ENCODE measurements at regions not wholly inside any gene's neighbourhood (a gene's known extent, or its start where the extent isn't known, plus 50 kb on each side); places are given as distances from the start of the nearest gene placed in this dataset.
"Not testable (repeated sequence)": the region's sequence is repeated elsewhere in the genome, so short reads cannot be mapped to it uniquely, and the experiment has no call there.

GRCh38 chr15:44861439-44861910 is 95.0 kb upstream of the TERB2 start:
- DNase-seq (no peak), ATAC-seq (replicated peaks) (no peak)
- Mint-ChIP-seq H3K27ac (no peak overlapping the region), H3K9me3 (peaks cover 5 to 8% of the 10 kb centered on the region in 2 donors), H3K4me1 (no peaks in the 10 kb centered on the region), H3K27me3 (peaks cover 2 to 7% of the 10 kb centered on the region in 2 donors), H3K4me3 (no peak overlapping the region), H3K36me3 (peaks cover 0 to 7% of the 10 kb centered on the region in 2 donors)

- Mint-ChIP-seq H3K27me3 (peaks cover 7 to 12% of the 10 kb centered on the region in 2 donors), H3K36me3 (peaks cover 0 to 7% of the 10 kb centered on the region in 2 donors), H3K27ac (no peak overlapping the region), H3K4me1 (no peaks in the 10 kb centered on the region), H3K9me3 (peaks cover 5 to 8% of the 10 kb centered on the region in 2 donors), H3K4me3 (no peak overlapping the region)
- DNase-seq (no peak), ATAC-seq (replicated peaks) (no peak)
Observed at GRCh38 chr15:44861917-44862316, 94.6 kb upstream of the TERB2 start.

- not testable (repeated sequence) for ATAC-seq (replicated peaks); H3K36me3 Mint-ChIP-seq; H3K9me3 Mint-ChIP-seq; H3K27ac Mint-ChIP-seq; H3K4me1 Mint-ChIP-seq; DNase-seq; H3K4me3 Mint-ChIP-seq
- H3K27me3 Mint-ChIP-seq, result peaks cover 10 to 16% of the 10 kb centered on the region in 2 donors
Observed at GRCh38 chr15:44862866-44863265, 93.6 kb upstream of the TERB2 start.

DNA sequence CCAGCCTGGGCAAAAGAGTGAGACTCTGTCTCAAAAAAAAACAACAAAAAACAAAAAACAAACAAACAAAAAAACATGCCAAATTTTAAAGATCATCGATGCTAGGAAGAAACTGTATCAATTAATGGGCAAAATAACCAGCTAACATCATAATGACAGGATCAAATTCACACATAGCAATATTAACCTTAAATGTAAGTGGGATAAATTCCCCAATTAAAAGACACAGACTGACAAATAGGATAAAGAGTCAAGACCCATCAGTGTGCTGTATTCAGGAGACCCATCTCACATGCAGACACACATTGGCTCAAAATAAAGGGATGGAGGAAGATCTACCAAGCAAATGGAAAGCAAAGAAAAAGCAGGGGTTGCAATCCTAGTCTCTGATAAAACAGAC is 88.4 kb upstream of the TERB2 start:
- peaks cover 20 to 27% of the 10 kb centered on the region in 2 donors for H3K27me3 Mint-ChIP-seq
- not testable (repeated sequence) for H3K9me3 Mint-ChIP-seq; ATAC-seq (replicated peaks); H3K4me1 Mint-ChIP-seq; DNase-seq; H3K4me3 Mint-ChIP-seq; H3K27ac Mint-ChIP-seq; H3K36me3 Mint-ChIP-seq

DNA sequence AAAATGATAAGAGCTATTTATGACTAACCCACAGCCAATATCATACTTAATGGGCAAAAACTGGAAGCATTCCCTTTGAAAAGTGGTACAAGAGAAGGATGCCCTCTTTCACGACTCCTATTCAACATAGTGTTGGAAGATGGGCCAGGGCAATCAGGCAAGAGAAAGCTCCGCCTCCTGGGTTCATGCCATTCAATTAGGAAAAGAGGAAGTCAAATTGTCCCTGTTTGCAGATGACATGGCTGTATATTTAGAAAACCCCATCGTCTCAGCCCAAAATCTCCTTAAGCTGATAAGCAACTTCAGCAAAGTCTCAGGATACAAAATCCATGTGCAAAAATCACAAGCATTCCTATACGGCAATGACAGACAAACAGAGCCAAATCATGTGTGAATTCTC is 86.4 kb upstream of the TERB2 start:
- peaks cover 20 to 30% of the 10 kb centered on the region in 2 donors for H3K27me3 Mint-ChIP-seq
- H3K4me1 Mint-ChIP-seq, result not testable (repeated sequence)

GRCh38 chr15:44873103-44873502 is 83.4 kb upstream of the TERB2 start:
- peaks cover 16 to 21% of the 10 kb centered on the region in 2 donors for H3K9me3 Mint-ChIP-seq
- no peak overlapping the region for H3K4me3 Mint-ChIP-seq
- DNase-seq (no peak), ATAC-seq (replicated peaks) (no peak)
- H3K27me3 Mint-ChIP-seq, result peaks cover 8 to 22% of the 10 kb centered on the region in 2 donors
- H3K4me1 Mint-ChIP-seq, result no peaks in the 10 kb centered on the region
- peaks cover 5 to 12% of the 10 kb centered on the region in 2 donors for H3K36me3 Mint-ChIP-seq
- no peak overlapping the region for H3K27ac Mint-ChIP-seq

More for the DNA sequence above, 86.4 kb upstream of the TERB2 start:
- not testable (repeated sequence) for H3K36me3 Mint-ChIP-seq; H3K27ac Mint-ChIP-seq; ATAC-seq (replicated peaks); DNase-seq; H3K4me3 Mint-ChIP-seq
- H3K9me3 Mint-ChIP-seq, result peaks cover 8 to 11% of the 10 kb centered on the region in 2 donors

DNA sequence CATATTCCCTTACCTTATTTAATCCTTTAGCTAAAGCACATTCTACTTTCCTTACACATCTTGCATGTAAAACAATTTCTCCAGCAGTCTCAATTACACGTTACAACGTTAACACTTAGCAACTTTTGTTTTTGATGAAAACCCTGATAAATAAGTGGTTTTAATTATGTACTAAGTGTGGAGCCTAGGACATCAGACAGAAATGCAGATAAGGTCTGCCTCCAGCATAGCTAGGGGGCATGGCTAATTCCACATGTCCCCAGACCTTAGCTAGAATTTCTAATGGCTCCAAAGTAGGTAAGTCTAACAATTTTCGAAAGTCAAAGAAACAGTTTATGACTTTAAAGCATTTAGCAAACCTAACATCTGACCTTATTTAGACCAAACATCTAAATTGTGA is 77.4 kb upstream of the TERB2 start:
- Mint-ChIP-seq H3K9me3 (peaks cover 15 to 19% of the 10 kb centered on the region in 2 donors), H3K4me1 (peaks cover 19 to 20% of the 10 kb centered on the region in 2 donors), H3K4me3 (no peak overlapping the region), H3K27me3 (peaks cover 6 to 8% of the 10 kb centered on the region in 2 donors), H3K27ac (no peak overlapping the region), H3K36me3 (peaks cover 9 to 13% of the 10 kb centered on the region in 2 donors)
- ATAC-seq (replicated peaks) (no peak), DNase-seq (no peak)

DNA sequence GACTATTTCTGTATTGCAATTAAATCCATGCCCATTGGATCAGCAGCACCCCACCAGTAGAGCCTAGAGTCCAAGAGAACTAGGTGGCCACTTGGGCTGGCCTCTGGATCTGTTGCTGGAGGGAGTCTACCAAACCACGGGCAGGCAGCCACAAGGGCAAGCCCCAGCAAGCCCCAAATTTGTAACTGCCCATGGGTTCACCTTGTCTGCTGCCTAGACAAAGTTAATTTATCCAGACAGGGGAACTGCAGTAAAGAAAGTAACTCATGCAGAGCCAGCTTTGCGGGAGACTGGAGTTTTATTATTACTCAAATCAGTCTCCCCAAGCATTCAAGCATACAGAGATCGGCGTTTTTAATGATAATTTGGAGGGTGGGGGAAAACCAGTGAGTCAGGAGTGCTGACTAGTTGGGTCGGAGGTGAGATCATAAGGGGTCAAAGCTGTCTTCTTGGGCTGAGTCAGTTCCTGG is 74.0 kb upstream of the TERB2 start:
- Mint-ChIP-seq H3K9me3 (peaks cover 5 to 7% of the 10 kb centered on the region in 2 donors), H3K36me3 (peaks cover 4% of the 10 kb centered on the region in 2 donors), H3K27me3 (peaks cover 12 to 17% of the 10 kb centered on the region in 2 donors), H3K4me1 (peaks cover 19 to 22% of the 10 kb centered on the region in 2 donors), H3K27ac (peak overlapping the region; percentile 96), H3K4me3 (peak overlapping the region in 1 of 2 donors; percentile 10)
- peak; percentile 79 for DNase-seq
- peak; percentile 91 to 93 for ATAC-seq (replicated peaks)

DNA sequence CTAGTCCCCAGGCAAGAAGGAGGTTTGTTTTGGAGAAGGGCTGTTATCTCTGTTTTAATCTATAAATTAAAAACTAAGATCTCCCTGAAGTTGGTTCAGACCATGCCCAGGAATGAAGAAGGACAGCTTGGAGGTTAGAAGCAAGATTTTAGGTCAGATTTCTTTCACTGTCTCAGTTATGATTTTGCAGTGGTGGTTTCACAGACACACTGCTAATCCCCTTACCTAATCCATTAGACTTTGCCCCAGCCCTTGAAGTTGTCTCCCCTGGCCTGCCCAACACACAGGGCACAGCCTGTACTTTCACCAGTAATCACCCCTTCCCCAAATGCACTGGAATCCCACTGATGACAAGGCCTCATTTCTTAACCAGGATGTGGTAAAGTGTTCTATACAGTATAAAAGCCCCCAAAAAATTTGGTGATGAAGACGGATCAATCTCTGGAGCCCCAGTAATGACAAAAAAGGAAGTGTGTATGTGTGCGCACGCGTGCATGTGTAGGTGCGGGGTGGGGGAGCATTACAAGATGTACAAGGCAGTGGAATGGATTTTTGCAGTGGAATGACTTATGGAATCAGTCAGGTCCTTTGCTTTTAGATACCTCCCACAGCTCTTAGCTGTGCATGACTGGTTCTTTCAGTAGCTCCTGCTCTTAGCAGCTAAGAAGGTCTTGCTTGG is 73.1 kb upstream of the TERB2 start:
- Mint-ChIP-seq H3K27ac (peak overlapping the region; percentile 96), H3K9me3 (peaks cover 4 to 7% of the 10 kb centered on the region in 2 donors), H3K36me3 (peaks cover 4% of the 10 kb centered on the region in 2 donors), H3K4me3 (peak overlapping the region; percentile 35 to 44), H3K4me1 (peaks cover 19 to 22% of the 10 kb centered on the region in 2 donors), H3K27me3 (peaks cover 17 to 18% of the 10 kb centered on the region in 2 donors)
- ATAC-seq (replicated peaks), result peak; percentile 48 to 58
- peak; percentile 26 for DNase-seq

DNA sequence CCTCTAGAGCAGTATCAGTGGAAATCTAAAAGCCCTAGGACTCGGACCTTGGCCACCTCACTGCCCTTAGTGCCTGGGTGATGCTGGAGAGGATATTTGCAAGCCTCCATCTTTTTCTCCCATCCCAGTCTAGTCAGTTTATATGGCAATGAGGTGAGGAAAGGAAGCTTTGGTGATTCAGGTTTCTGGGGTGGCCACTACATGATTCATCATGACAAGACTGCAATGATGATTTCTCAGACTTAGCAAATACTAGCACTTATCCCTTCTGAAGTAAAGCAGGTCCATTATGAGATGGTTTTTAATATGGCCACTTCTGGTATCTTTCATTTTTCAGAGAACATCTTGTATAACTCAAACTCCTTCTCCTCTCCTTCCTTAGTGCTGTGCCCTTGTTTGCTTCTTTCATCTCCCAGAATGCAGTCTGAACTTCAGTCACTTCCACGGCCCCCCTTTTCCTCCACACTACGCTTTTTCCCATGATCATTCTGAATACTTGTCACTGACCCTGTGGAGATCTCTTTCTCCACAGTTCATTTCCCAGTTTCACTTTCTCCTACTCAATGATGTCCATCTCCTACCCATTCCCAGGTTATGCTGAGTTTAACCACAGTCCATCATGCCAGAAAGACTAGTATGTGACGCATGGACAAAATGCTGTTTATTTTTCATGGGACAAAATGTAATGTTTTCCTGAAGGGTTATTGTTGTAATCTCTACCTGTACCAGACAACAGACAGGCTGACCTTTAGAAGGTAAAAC is 57.4 kb upstream of the TERB2 start:
- not testable (repeated sequence) for H3K27ac Mint-ChIP-seq; ATAC-seq (replicated peaks); H3K4me1 Mint-ChIP-seq; H3K4me3 Mint-ChIP-seq; H3K9me3 Mint-ChIP-seq; DNase-seq; H3K36me3 Mint-ChIP-seq
- H3K27me3 Mint-ChIP-seq, result peaks cover 17 to 20% of the 10 kb centered on the region in 2 donors

DNA sequence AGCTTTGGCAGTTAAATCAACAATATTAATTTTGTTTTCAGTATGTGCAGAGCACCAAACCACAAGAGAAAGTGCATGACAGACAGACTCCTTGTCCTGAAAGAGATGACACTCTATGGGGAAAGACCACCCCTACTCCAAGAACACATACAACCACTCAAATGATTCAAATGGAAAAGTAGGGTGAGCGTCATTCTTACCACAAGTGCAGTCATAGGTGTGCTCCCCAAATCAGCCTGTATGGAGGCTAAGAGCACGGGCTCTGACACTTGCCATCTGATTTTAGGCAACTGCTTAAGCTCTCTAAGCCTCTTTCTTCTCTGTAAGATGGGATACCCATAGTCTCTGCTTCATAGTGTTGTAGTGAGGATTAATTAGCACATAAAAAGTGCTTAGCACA is 56.7 kb upstream of the TERB2 start:
- H3K4me3 Mint-ChIP-seq; H3K27ac Mint-ChIP-seq; H3K36me3 Mint-ChIP-seq; DNase-seq; H3K4me1 Mint-ChIP-seq; ATAC-seq (replicated peaks); H3K9me3 Mint-ChIP-seq: not testable (repeated sequence)
- H3K27me3 Mint-ChIP-seq, result peaks cover 11 to 16% of the 10 kb centered on the region in 2 donors

GRCh38 chr15:44900796-44901195 is 55.7 kb upstream of the TERB2 start:
- H3K4me3 Mint-ChIP-seq; H3K27ac Mint-ChIP-seq; H3K27me3 Mint-ChIP-seq; H3K4me1 Mint-ChIP-seq; H3K36me3 Mint-ChIP-seq; ATAC-seq (replicated peaks); DNase-seq; H3K9me3 Mint-ChIP-seq: not testable (repeated sequence)

GRCh38 chr15:44903281-44903680 is 53.2 kb upstream of the TERB2 start:
- ATAC-seq (replicated peaks); DNase-seq; H3K27me3 Mint-ChIP-seq; H3K27ac Mint-ChIP-seq; H3K36me3 Mint-ChIP-seq; H3K9me3 Mint-ChIP-seq; H3K4me1 Mint-ChIP-seq; H3K4me3 Mint-ChIP-seq: not testable (repeated sequence)

GRCh38 chr15:44904651-44905340 is 51.7 kb upstream of the TERB2 start:
- not testable (repeated sequence) for H3K4me1 Mint-ChIP-seq; H3K9me3 Mint-ChIP-seq; H3K36me3 Mint-ChIP-seq; ATAC-seq (replicated peaks); H3K4me3 Mint-ChIP-seq; H3K27me3 Mint-ChIP-seq; DNase-seq; H3K27ac Mint-ChIP-seq

All from stimulated activated naive B cell treated with anti-CD40 and anti-IgM and Interleukin-4, amounts not matched to agents 10 μg/mL and 1 μg/mL and 100 μg/mL, for 72 hours (primary cell).